ENCODE measurements at regions not wholly inside any gene's neighbourhood (a gene's known extent, or its start where the extent isn't known, plus 50 kb on each side); places are given as distances from the start of the nearest gene placed in this dataset.

DNA sequence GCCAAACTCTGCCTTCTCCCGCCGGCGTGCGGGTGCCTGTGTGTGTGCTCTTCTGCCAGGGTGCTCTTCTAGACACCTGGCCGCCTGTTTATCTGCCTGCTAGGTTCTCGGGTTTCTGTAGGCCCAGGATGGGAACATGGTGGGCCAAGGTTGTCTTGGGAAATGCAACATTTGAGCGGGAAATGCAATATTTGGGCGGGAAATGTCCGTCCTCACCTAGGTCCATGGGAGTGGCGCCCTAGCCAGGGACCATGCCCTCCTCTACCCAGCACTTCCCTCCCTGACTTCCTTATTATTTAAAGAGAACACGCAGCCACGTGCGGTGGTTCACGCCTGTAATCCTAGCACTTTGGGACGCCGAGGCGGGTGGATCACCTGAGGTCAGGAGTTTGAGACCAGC, 392.6 kb downstream of the FAT4 start:
- CTCF ChIA-PET: no interaction called here
- TF ChIP-seq, protein P1, sequence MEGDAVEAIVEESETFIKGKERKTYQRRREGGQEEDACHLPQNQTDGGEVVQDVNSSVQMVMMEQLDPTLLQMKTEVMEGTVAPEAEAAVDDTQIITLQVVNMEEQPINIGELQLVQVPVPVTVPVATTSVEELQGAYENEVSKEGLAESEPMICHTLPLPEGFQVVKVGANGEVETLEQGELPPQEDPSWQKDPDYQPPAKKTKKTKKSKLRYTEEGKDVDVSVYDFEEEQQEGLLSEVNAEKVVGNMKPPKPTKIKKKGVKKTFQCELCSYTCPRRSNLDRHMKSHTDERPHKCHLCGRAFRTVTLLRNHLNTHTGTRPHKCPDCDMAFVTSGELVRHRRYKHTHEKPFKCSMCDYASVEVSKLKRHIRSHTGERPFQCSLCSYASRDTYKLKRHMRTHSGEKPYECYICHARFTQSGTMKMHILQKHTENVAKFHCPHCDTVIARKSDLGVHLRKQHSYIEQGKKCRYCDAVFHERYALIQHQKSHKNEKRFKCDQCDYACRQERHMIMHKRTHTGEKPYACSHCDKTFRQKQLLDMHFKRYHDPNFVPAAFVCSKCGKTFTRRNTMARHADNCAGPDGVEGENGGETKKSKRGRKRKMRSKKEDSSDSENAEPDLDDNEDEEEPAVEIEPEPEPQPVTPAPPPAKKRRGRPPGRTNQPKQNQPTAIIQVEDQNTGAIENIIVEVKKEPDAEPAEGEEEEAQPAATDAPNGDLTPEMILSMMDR (IDR thresholded peaks at IDR 0.05): no peak
- no peak for TF ChIP-seq EZH2 (IDR thresholded peaks at IDR 0.05; ENCODE audit: borderline replicate concordance, insufficient read depth, low read depth, low read length, poor library complexity, severe bottlenecking)
- H3K36me3 ChIP-seq (replicated peaks in 1 of 2; ENCODE audit: control extremely low read depth in 1 of 2, control insufficient read depth in 1 of 2, extremely low read depth in 1 of 2, insufficient read depth in 2 of 2, low read length in 1 of 2): no peaks in the 10 kb centered on the region
- intact Hi-C loops (cut with micrococcal nuclease): no loop called here
- no peak overlapping the region for H3K4me2 ChIP-seq (replicated peaks; ENCODE audit: low read depth, low read length, poor library complexity, severe bottlenecking)
- H3K4me1 ChIP-seq (ENCODE audit: control insufficient read depth in 2 of 2, insufficient read depth in 2 of 2, low read length in 2 of 2): no peaks in the 10 kb centered on the region
- H3K27ac ChIP-seq (ENCODE audit: low read length in 2 of 2): no peak overlapping the region
- no peak overlapping the region for H3K9ac ChIP-seq (ENCODE audit: low read length)
- WGBS (ENCODE audit: insufficient coverage): 98% methylated on average over 16 of the region's 17 CpGs
- Mint-ChIP-seq H3K4me1 (no peaks in the 10 kb centered on the region), H3K4me3 (no peak overlapping the region), H3K27me3 (no peaks in the 10 kb centered on the region), H3K9me3 (ENCODE audit: insufficient read depth) (peaks cover 2% of the 10 kb centered on the region), H3K27ac (no peak overlapping the region)
- no peak overlapping the region for H2AFZ ChIP-seq (ENCODE audit: insufficient read depth, low read depth, low read length, poor library complexity, severe bottlenecking)
- POLR2A ChIA-PET: no interaction called here
- no peaks in the 10 kb centered on the region for H3K27me3 ChIP-seq (replicated peaks in 1 of 4; ENCODE audit: control extremely low read depth in 1 of 4, control insufficient read depth in 3 of 4, insufficient read depth in 4 of 4, low read length in 3 of 4)
- no peak overlapping the region for H3K4me3 ChIP-seq (ENCODE audit: control extremely low read depth in 1 of 5, extremely low read depth in 1 of 5, insufficient read depth in 1 of 5, low read depth in 2 of 5, low read length in 4 of 5)
- H3K79me2 ChIP-seq (ENCODE audit: control insufficient read depth, insufficient read depth, low read length): no peaks in the 10 kb centered on the region
- H3K9me3 ChIP-seq (ENCODE audit: control extremely low read depth in 1 of 3, control insufficient read depth in 2 of 3, insufficient read depth in 1 of 3, low read length in 2 of 3): peaks cover 0 to 8% (median 0%) of the 10 kb centered on the region in 3 donors
- DNase-seq: no peak
- no peak for ATAC-seq (ENCODE audit: low read depth)
- H4K20me1 ChIP-seq (ENCODE audit: control insufficient read depth, insufficient read depth, low read length, poor library complexity, severe bottlenecking): no peaks in the 10 kb centered on the region

- no peaks in the 10 kb centered on the region for H4K20me1 ChIP-seq (ENCODE audit: control insufficient read depth, insufficient read depth, low read length, poor library complexity, severe bottlenecking)
- H3K4me2 ChIP-seq (replicated peaks; ENCODE audit: low read depth, low read length, poor library complexity, severe bottlenecking): no peak overlapping the region
- H3K27ac ChIP-seq (ENCODE audit: low read length in 2 of 2): no peak overlapping the region
- H3K9me3 ChIP-seq (ENCODE audit: control extremely low read depth in 1 of 3, control insufficient read depth in 2 of 3, insufficient read depth in 1 of 3, low read length in 2 of 3): peaks cover 0 to 8% (median 0%) of the 10 kb centered on the region in 3 donors
- no peaks in the 10 kb centered on the region for H3K4me1 Mint-ChIP-seq
- intact Hi-C loops (cut with micrococcal nuclease): no loop called here
- ChIA-PET POLR2A (no interaction called here), CTCF (no interaction called here)
- H3K36me3 ChIP-seq (replicated peaks in 1 of 2; ENCODE audit: control extremely low read depth in 1 of 2, control insufficient read depth in 1 of 2, extremely low read depth in 1 of 2, insufficient read depth in 2 of 2, low read length in 1 of 2): no peaks in the 10 kb centered on the region
- ATAC-seq (ENCODE audit: low read depth): no peak
- no peaks in the 10 kb centered on the region for H3K4me1 ChIP-seq (ENCODE audit: control insufficient read depth in 2 of 2, insufficient read depth in 2 of 2, low read length in 2 of 2)
- H3K27ac Mint-ChIP-seq: no peak overlapping the region
- no peaks in the 10 kb centered on the region for H3K27me3 ChIP-seq (replicated peaks in 1 of 4; ENCODE audit: control extremely low read depth in 1 of 4, control insufficient read depth in 3 of 4, insufficient read depth in 4 of 4, low read length in 3 of 4)
- H3K9ac ChIP-seq (ENCODE audit: low read length): no peak overlapping the region
- H3K4me3 ChIP-seq (ENCODE audit: control extremely low read depth in 1 of 5, extremely low read depth in 1 of 5, insufficient read depth in 1 of 5, low read depth in 2 of 5, low read length in 4 of 5): no peak overlapping the region
- peaks cover 3% of the 10 kb centered on the region for H3K9me3 Mint-ChIP-seq (ENCODE audit: insufficient read depth)
- H3K79me2 ChIP-seq (ENCODE audit: control insufficient read depth, insufficient read depth, low read length): no peaks in the 10 kb centered on the region
- no peak overlapping the region for H2AFZ ChIP-seq (ENCODE audit: insufficient read depth, low read depth, low read length, poor library complexity, severe bottlenecking)
- H3K4me3 Mint-ChIP-seq: no peak overlapping the region
- no peak for TF ChIP-seq EZH2 (IDR thresholded peaks at IDR 0.05; ENCODE audit: borderline replicate concordance, insufficient read depth, low read depth, low read length, poor library complexity, severe bottlenecking)
- TF ChIP-seq, protein P1 (IDR thresholded peaks at IDR 0.05): no peak
- H3K27me3 Mint-ChIP-seq: no peaks in the 10 kb centered on the region
- no peak for DNase-seq
These were observed 396.0 kb downstream of the FAT4 start for GRCh38 chr4:125710766-125711165.

All from B cell (primary cell).